Astrocyte of the cerebellum (primary cell): ENCODE measurements at regions not wholly inside any gene's neighbourhood (a gene's known extent, or its start where the extent isn't known, plus 50 kb on each side); places are given as distances from the start of the nearest gene placed in this dataset.

Source experiments
- DNase-seq: peaks from one replicate; pipeline ENCODE4 v3.0.0-alpha.2; 2011; ENCODE audit warnings: low read depth
- H3K4me3 ChIP-seq: 2 replicates; pipeline ENCODE4 v1.5.1; 2011; ENCODE audit warnings: mild to moderate bottlenecking, low read depth, low read length, moderate library complexity
- CTCF ChIP-seq: IDR thresholded peaks from 2 replicates; pipeline ENCODE4 v1.5.1; 2012; ENCODE audit warnings: low read length, low read depth, moderate library complexity, mild to moderate bottlenecking; ENCODE audit errors: missing control alignments
- in situ Hi-C: cut with HindIII; loops from 2 replicates; pipeline ENCODE4 v1.10.0; 2017; ENCODE audit warnings: low sequenced_read_pairs

GRCh38 chr7:97468493-97468892 lies 263.4 kb upstream of the TAC1 start:
- in situ Hi-C loops: no loop called here
- H3K4me3 ChIP-seq: no peak overlapping the region
- no peak for DNase-seq
- TF ChIP-seq CTCF: no peak

- in situ Hi-C loops: no loop called here
- no peak for TF ChIP-seq CTCF
- no peak for DNase-seq
- H3K4me3 ChIP-seq: no peak overlapping the region
Observed at GRCh38 chr7:97470726-97471125, 261.2 kb upstream of the TAC1 start.

GRCh38 chr7:97471491-97471890 lies 260.4 kb upstream of the TAC1 start:
- no peak for DNase-seq
- in situ Hi-C loops: no loop called here
- H3K4me3 ChIP-seq: no peak overlapping the region
- no peak for TF ChIP-seq CTCF

- DNase-seq: no peak
- in situ Hi-C loops: no loop called here
- TF ChIP-seq CTCF: no peak
- no peak overlapping the region for H3K4me3 ChIP-seq
Observed at GRCh38 chr7:97479740-97480290, 252.1 kb upstream of the TAC1 start.

GRCh38 chr7:97480772-97481390 lies 251.0 kb upstream of the TAC1 start:
- no peak for DNase-seq
- TF ChIP-seq CTCF: no peak
- no peak overlapping the region for H3K4me3 ChIP-seq
- in situ Hi-C loops: no loop called here

- DNase-seq: no peak
- no peak overlapping the region for H3K4me3 ChIP-seq
- TF ChIP-seq CTCF: no peak
- in situ Hi-C loops: no loop called here
Observed at GRCh38 chr7:97495487-97495886, 236.4 kb upstream of the TAC1 start.
